Rectal smooth muscle tissue (tissue), 1 donor: ENCODE measurements at regions not wholly inside any gene's neighbourhood (a gene's known extent, or its start where the extent isn't known, plus 50 kb on each side); places are given as distances from the start of the nearest gene placed in this dataset.

Experiments
- H3K27ac ChIP-seq: one replicate; pipeline ENCODE4 v1.7.0; 2013; ENCODE audit warnings: low read depth, low read length, inconsistent platforms
- H3K27me3 ChIP-seq: one replicate; pipeline ENCODE4 v1.7.0; 2013; ENCODE audit warnings: low read length; ENCODE audit not compliant: control insufficient read depth, insufficient read depth
- H3K36me3 ChIP-seq: one replicate; pipeline ENCODE4 v1.7.0; 2013; ENCODE audit warnings: low read length; ENCODE audit not compliant: control insufficient read depth, insufficient read depth
- H3K4me1 ChIP-seq: one replicate; pipeline ENCODE4 v1.7.0; 2013; ENCODE audit warnings: low read length; ENCODE audit not compliant: control insufficient read depth, insufficient read depth
- H3K4me3 ChIP-seq: one replicate; pipeline ENCODE4 v1.7.0; 2013; ENCODE audit warnings: low read length
- H3K9ac ChIP-seq: one replicate; pipeline ENCODE4 v1.7.0; 2013; ENCODE audit warnings: low read length

DNA sequence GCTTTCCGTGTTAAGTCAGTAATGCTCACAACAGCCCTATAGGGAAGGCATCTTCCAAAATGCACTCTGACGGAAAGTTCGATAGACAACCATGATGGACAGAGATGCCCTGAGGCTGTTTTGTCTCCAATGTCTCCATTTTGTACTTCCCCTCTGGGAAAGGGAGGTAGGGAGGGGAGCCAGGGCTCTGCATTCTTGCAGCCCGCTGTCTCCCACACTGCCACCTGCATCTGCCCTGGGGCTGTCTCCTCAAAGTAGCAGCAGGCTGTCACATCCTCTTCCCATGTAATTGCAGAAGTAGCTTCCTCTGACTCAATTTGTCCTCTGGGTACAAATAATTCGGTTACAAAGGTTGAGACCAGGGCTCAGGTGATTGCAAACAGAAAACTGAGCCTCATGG is 131.4 kb downstream of the GPAM start:
- H3K9ac ChIP-seq: no peak overlapping the region
- H3K4me3 ChIP-seq: no peak overlapping the region
- H3K27me3 ChIP-seq: no peaks in the 10 kb centered on the region
- H3K27ac ChIP-seq: no peak overlapping the region
- no peaks in the 10 kb centered on the region for H3K4me1 ChIP-seq
- H3K36me3 ChIP-seq: no peaks in the 10 kb centered on the region

- no peak overlapping the region for H3K27ac ChIP-seq
Measured at GRCh38 chr10:112053895-112054294, 129.7 kb downstream of the GPAM start.

DNA sequence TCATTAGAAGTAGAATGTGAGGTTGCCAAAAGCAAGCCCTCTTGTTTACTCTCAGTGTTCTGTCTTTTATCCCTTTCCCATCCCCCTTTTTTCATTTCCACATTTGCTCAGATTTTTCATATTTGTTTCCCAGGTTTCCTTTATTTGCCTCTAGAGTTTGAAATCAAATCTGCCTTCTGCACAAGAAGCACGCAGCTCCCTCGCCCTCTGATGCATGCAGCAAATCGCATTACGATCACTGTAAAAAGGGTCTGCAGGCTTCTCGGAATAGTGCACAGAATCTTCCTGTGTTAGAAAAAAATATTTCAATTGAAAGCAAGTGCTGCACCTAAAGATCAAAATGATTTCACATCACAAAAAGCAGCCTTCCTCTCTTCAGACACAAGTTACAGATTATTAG is 129.0 kb downstream of the GPAM start:
- Histone ChIP-seq H3K9ac (no peak overlapping the region), H3K4me1 (no peaks in the 10 kb centered on the region), H3K4me3 (no peak overlapping the region), H3K36me3 (no peaks in the 10 kb centered on the region), H3K27me3 (no peaks in the 10 kb centered on the region), H3K27ac (no peak overlapping the region)

More at GRCh38 chr10:112053895-112054294, 129.7 kb downstream of the GPAM start:
- Histone ChIP-seq H3K9ac (no peak overlapping the region), H3K27me3 (no peaks in the 10 kb centered on the region), H3K4me3 (no peak overlapping the region), H3K4me1 (no peaks in the 10 kb centered on the region), H3K36me3 (no peaks in the 10 kb centered on the region)

GRCh38 chr10:112057072-112057471 is 126.5 kb downstream of the GPAM start:
- Histone ChIP-seq H3K4me1 (no peaks in the 10 kb centered on the region), H3K27me3 (no peaks in the 10 kb centered on the region), H3K9ac (no peak overlapping the region), H3K27ac (no peak overlapping the region), H3K4me3 (no peak overlapping the region), H3K36me3 (no peaks in the 10 kb centered on the region)

DNA sequence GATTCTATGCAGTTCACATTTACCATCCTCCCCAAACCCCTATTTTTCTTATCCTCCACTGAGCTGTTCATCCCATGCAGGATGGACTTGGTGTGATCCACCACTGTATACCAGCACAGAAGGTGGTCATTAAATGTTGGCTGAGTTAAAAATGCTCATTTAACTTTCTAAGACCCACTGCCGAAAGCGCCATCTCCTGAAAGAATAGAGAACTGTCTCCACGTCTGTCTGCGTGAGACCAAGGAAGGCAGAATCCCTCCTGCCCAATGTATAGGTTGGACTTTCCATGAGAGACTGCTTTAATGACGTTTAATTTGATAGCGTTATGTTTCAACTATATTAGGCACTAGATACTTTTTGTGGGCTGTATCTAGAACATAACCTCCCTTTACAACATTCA is 124.3 kb downstream of the GPAM start:
- no peak overlapping the region for H3K9ac ChIP-seq
- H3K27me3 ChIP-seq: no peaks in the 10 kb centered on the region
- H3K36me3 ChIP-seq: no peaks in the 10 kb centered on the region
- H3K4me1 ChIP-seq: no peaks in the 10 kb centered on the region
- no peak overlapping the region for H3K27ac ChIP-seq
- no peak overlapping the region for H3K4me3 ChIP-seq

- Histone ChIP-seq H3K9ac (no peak overlapping the region), H3K4me1 (no peaks in the 10 kb centered on the region)
Measured at GRCh38 chr10:112071596-112072133, 111.9 kb downstream of the GPAM start.

DNA sequence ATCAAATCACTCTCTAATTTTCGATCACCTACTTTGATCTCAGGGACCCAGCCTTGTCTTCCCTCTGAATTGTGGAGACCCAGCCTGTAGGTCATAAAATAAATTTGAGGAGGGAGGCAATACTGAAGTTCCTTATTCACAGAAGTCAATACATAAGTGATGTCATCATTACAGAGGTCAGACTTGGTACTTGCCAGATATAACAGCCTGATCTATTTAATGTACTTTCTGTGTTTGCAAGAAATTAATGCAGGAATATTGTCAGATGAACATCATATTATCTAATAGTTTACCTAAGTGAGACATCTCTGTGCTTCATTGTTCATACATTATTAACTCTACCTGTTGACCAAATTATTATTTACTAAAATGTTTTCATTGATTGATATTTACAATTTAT is 105.6 kb downstream of the GPAM start:
- Histone ChIP-seq H3K27me3 (no peaks in the 10 kb centered on the region), H3K36me3 (no peaks in the 10 kb centered on the region), H3K27ac (no peak overlapping the region), H3K4me3 (no peak overlapping the region), H3K9ac (no peak overlapping the region), H3K4me1 (no peaks in the 10 kb centered on the region)

More at GRCh38 chr10:112071596-112072133, 111.9 kb downstream of the GPAM start:
- Histone ChIP-seq H3K36me3 (no peaks in the 10 kb centered on the region), H3K4me3 (no peak overlapping the region), H3K27me3 (no peaks in the 10 kb centered on the region), H3K27ac (no peak overlapping the region)

- Histone ChIP-seq H3K27me3 (no peaks in the 10 kb centered on the region), H3K4me1 (no peaks in the 10 kb centered on the region), H3K36me3 (no peaks in the 10 kb centered on the region), H3K4me3 (no peak overlapping the region), H3K27ac (no peak overlapping the region), H3K9ac (no peak overlapping the region)
Measured at GRCh38 chr10:112080231-112080630, 103.3 kb downstream of the GPAM start.

DNA sequence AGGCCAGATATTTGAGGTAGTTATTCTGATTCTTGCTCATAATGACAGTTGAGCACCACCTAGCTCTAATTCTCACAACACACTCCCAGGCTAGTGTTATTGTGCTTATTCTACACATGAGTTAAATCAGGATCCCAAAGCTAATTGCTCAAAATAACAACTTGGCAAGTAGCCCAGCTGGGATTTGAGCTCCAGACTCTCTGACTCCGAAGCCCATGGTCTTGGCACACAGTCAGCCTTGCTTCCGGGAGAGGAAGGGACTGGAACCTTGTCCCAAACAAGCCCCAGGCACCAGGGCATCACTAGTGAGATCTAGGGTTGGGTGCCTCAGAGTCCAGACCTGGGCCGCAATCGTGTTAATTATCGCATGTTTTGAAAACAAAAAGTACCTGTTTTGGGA is 101.4 kb downstream of the GPAM start:
- H3K4me3 ChIP-seq: no peak overlapping the region
- no peaks in the 10 kb centered on the region for H3K36me3 ChIP-seq
- no peak overlapping the region for H3K27ac ChIP-seq

DNA sequence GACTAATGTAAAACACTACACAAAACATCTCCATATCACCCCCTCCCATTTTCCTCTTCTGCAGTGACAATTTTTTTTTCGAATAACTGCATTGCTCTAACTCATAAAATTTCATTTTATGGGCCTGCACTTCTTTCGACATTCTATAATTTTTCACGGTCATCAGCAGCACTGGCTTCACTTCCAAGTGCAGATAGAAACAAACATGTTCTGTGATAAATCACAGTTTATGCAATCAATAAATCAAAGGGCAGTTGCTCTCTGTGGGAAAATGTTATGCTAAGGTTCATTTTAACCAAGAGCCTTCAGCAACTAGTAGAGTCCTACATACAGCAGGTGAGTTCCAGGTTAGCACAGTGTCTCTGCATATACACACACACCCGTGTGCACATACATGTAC is 100.1 kb downstream of the GPAM start:
- H3K4me1 ChIP-seq: no peaks in the 10 kb centered on the region

More for the DNA sequence above, 101.4 kb downstream of the GPAM start:
- Histone ChIP-seq H3K27me3 (no peaks in the 10 kb centered on the region), H3K4me1 (no peaks in the 10 kb centered on the region), H3K9ac (no peak overlapping the region)

GRCh38 chr10:112087953-112088456 is 95.6 kb downstream of the GPAM start:
- H3K27me3 ChIP-seq: no peaks in the 10 kb centered on the region
- H3K9ac ChIP-seq: no peak overlapping the region
- no peaks in the 10 kb centered on the region for H3K36me3 ChIP-seq
- no peak overlapping the region for H3K27ac ChIP-seq
- H3K4me3 ChIP-seq: no peak overlapping the region
- no peaks in the 10 kb centered on the region for H3K4me1 ChIP-seq

More for the DNA sequence above, 100.1 kb downstream of the GPAM start:
- no peaks in the 10 kb centered on the region for H3K36me3 ChIP-seq
- H3K9ac ChIP-seq: no peak overlapping the region
- no peaks in the 10 kb centered on the region for H3K27me3 ChIP-seq
- no peak overlapping the region for H3K4me3 ChIP-seq
- no peak overlapping the region for H3K27ac ChIP-seq

- Histone ChIP-seq H3K4me1 (no peaks in the 10 kb centered on the region), H3K36me3 (no peaks in the 10 kb centered on the region), H3K4me3 (no peak overlapping the region), H3K27me3 (no peaks in the 10 kb centered on the region), H3K27ac (no peak overlapping the region), H3K9ac (no peak overlapping the region)
Measured at GRCh38 chr10:112091703-112092102, 91.9 kb downstream of the GPAM start.

DNA sequence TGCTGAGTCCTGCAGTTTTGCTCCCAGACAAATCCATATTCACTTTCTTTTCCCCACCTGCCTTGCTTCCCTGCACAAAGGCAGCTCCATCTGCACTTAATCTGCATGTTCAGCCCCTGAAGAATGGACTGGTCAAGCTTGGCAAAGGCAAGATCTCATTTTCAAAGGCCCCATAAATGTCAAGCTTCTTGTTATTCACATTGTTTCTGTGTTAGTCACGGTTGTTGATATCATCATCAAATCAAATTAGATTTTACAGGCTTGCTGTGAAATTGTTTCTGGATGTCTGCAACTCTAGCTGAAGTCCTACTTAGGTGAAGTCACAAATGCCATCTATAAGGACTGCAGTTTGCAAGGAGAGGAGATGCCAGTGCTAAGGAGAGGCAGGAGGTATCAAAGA is 91.0 kb downstream of the GPAM start:
- H3K4me1 ChIP-seq: no peaks in the 10 kb centered on the region
- H3K27me3 ChIP-seq: no peaks in the 10 kb centered on the region
- H3K9ac ChIP-seq: no peak overlapping the region
- no peaks in the 10 kb centered on the region for H3K36me3 ChIP-seq
- no peak overlapping the region for H3K4me3 ChIP-seq
- H3K27ac ChIP-seq: no peak overlapping the region
